H1 (cell line): ENCODE measurements at regions not wholly inside any gene's neighbourhood (a gene's known extent, or its start where the extent isn't known, plus 50 kb on each side); places are given as distances from the start of the nearest gene placed in this dataset.

Experiments used
- EGR1 ChIP-seq: IDR thresholded peaks from 2 replicates; pipeline ENCODE4 v1.6.1; 2011; ENCODE audit warnings: low read depth, low read length, borderline replicate concordance
- POLR2AphosphoS5 ChIP-seq: IDR thresholded peaks from 2 replicates; pipeline ENCODE4 v1.6.1; 2011; ENCODE audit warnings: low read depth, low read length
- SIN3A ChIP-seq, 2 experiments: IDR thresholded peaks in 1 of 2; conservative IDR thresholded peaks in 1 of 2; 2 replicates each; pipeline ENCODE4 v1.6.1; 2011 to 2012; ENCODE audit warnings: low read length in 2 of 2, improper control_type of control experiment in 1 of 2, low read depth in 1 of 2, mild to moderate bottlenecking in 1 of 2
- SRF ChIP-seq: IDR thresholded peaks from 2 replicates; pipeline ENCODE4 v1.6.1; 2011; ENCODE audit warnings: mild to moderate bottlenecking, low read depth, low read length, moderate library complexity
- TF ChIP-seq, protein P1 (sequence below): fragments of 300-600 bp; sonication (generic); IDR thresholded peaks from 2 replicates; pipeline ENCODE4 v1.7.1; 2012; ENCODE audit warnings: low read length, moderate library complexity, mild to moderate bottlenecking, inconsistent platforms; ENCODE audit not compliant: insufficient replicate concordance

DNA sequence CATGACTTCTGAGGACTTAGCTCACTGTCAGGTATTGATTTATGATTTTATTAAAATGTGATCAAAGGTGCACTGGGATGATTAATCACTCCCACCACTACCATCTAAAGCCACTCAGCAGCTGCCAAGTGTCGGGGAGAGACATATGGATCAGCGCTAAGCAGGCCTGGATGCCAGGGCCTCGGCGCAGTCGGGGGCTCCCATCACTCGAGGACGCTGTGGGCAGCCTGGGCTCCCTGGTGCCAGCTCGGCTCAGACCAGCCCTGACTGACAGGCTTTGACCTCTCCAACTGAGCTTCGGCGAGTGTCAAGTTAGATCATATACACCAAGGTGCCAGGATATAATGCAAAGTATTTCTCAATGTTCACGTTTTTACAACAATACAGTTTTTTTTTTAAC lies 267.7 kb downstream of the ACTR3B start (continued):
- TF ChIP-seq, protein P1, sequence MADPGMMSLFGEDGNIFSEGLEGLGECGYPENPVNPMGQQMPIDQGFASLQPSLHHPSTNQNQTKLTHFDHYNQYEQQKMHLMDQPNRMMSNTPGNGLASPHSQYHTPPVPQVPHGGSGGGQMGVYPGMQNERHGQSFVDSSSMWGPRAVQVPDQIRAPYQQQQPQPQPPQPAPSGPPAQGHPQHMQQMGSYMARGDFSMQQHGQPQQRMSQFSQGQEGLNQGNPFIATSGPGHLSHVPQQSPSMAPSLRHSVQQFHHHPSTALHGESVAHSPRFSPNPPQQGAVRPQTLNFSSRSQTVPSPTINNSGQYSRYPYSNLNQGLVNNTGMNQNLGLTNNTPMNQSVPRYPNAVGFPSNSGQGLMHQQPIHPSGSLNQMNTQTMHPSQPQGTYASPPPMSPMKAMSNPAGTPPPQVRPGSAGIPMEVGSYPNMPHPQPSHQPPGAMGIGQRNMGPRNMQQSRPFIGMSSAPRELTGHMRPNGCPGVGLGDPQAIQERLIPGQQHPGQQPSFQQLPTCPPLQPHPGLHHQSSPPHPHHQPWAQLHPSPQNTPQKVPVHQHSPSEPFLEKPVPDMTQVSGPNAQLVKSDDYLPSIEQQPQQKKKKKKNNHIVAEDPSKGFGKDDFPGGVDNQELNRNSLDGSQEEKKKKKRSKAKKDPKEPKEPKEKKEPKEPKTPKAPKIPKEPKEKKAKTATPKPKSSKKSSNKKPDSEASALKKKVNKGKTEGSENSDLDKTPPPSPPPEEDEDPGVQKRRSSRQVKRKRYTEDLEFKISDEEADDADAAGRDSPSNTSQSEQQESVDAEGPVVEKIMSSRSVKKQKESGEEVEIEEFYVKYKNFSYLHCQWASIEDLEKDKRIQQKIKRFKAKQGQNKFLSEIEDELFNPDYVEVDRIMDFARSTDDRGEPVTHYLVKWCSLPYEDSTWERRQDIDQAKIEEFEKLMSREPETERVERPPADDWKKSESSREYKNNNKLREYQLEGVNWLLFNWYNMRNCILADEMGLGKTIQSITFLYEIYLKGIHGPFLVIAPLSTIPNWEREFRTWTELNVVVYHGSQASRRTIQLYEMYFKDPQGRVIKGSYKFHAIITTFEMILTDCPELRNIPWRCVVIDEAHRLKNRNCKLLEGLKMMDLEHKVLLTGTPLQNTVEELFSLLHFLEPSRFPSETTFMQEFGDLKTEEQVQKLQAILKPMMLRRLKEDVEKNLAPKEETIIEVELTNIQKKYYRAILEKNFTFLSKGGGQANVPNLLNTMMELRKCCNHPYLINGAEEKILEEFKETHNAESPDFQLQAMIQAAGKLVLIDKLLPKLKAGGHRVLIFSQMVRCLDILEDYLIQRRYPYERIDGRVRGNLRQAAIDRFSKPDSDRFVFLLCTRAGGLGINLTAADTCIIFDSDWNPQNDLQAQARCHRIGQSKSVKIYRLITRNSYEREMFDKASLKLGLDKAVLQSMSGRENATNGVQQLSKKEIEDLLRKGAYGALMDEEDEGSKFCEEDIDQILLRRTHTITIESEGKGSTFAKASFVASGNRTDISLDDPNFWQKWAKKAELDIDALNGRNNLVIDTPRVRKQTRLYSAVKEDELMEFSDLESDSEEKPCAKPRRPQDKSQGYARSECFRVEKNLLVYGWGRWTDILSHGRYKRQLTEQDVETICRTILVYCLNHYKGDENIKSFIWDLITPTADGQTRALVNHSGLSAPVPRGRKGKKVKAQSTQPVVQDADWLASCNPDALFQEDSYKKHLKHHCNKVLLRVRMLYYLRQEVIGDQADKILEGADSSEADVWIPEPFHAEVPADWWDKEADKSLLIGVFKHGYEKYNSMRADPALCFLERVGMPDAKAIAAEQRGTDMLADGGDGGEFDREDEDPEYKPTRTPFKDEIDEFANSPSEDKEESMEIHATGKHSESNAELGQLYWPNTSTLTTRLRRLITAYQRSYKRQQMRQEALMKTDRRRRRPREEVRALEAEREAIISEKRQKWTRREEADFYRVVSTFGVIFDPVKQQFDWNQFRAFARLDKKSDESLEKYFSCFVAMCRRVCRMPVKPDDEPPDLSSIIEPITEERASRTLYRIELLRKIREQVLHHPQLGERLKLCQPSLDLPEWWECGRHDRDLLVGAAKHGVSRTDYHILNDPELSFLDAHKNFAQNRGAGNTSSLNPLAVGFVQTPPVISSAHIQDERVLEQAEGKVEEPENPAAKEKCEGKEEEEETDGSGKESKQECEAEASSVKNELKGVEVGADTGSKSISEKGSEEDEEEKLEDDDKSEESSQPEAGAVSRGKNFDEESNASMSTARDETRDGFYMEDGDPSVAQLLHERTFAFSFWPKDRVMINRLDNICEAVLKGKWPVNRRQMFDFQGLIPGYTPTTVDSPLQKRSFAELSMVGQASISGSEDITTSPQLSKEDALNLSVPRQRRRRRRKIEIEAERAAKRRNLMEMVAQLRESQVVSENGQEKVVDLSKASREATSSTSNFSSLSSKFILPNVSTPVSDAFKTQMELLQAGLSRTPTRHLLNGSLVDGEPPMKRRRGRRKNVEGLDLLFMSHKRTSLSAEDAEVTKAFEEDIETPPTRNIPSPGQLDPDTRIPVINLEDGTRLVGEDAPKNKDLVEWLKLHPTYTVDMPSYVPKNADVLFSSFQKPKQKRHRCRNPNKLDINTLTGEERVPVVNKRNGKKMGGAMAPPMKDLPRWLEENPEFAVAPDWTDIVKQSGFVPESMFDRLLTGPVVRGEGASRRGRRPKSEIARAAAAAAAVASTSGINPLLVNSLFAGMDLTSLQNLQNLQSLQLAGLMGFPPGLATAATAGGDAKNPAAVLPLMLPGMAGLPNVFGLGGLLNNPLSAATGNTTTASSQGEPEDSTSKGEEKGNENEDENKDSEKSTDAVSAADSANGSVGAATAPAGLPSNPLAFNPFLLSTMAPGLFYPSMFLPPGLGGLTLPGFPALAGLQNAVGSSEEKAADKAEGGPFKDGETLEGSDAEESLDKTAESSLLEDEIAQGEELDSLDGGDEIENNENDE: no peak
- no peak for TF ChIP-seq SIN3A (conservative IDR thresholded peaks at IDR 0.05 in 1 of 2, IDR thresholded peaks at IDR 0.05 in 1 of 2; ENCODE audit: low read depth in 1 of 2, low read length in 2 of 2)
- TF ChIP-seq EGR1: no peak
- no peak for TF ChIP-seq POLR2AphosphoS5
- no peak for TF ChIP-seq SRF
